Ishikawa (cell line): ENCODE measurements at regions not wholly inside any gene's neighbourhood (a gene's known extent, or its start where the extent isn't known, plus 50 kb on each side); places are given as distances from the start of the nearest gene placed in this dataset.

Source experiments
- EP300 ChIP-seq: IDR thresholded peaks from 2 replicates; pipeline ENCODE4 v1.6.1; 2012; ENCODE audit warnings: borderline replicate concordance
- TAF1 ChIP-seq: IDR thresholded peaks from 2 replicates; pipeline ENCODE4 v1.6.1; 2012; ENCODE audit warnings: low read depth, mild to moderate bottlenecking

- TF ChIP-seq TAF1 (no peak), EP300 (no peak)
Observed at GRCh38 chr2:107218208-107218607, 332.2 kb upstream of the ST6GAL2 start.
